SU-DHL-6 (cell line): ENCODE measurements at regions not wholly inside any gene's neighbourhood (a gene's known extent, or its start where the extent isn't known, plus 50 kb on each side); places are given as distances from the start of the nearest gene placed in this dataset.

Experiments
- H2AFZ ChIP-seq: fragments of 200-600 bp; sonication (generic); 2 replicates; pipeline ENCODE4 v1.6.1; 2014; ENCODE audit warnings: low read depth, mild to moderate bottlenecking, moderate library complexity, mixed read lengths, antibody characterized with exemption, low read length; ENCODE audit not compliant: severe bottlenecking
- H3F3A ChIP-seq: fragments of 200-600 bp; shearing (Covaris generic); 2 replicates; pipeline ENCODE4 v1.6.0; 2016; ENCODE audit warnings: antibody characterized with exemption, mild to moderate bottlenecking; ENCODE audit not compliant: insufficient read depth
- H3K27ac ChIP-seq: fragments of 200-600 bp; sonication (generic); 2 replicates; pipeline ENCODE4 v1.5.1; 2016; ENCODE audit warnings: low read depth, mild to moderate bottlenecking, low read length, moderate library complexity, mixed read lengths
- H3K27me3 ChIP-seq: fragments of 200-600 bp; sonication (generic), shearing (Covaris generic); 2 replicates; pipeline ENCODE4 v1.6.0; 2014; ENCODE audit warnings: mild to moderate bottlenecking, low read length
- H3K36me3 ChIP-seq: fragments of 200-600 bp; sonication (generic); 2 replicates; pipeline ENCODE4 v1.6.1; 2014; ENCODE audit warnings: mild to moderate bottlenecking, low read length, mixed read lengths
- H3K4me2 ChIP-seq: fragments of 300-600, 200-600 bp; shearing (Covaris generic), sonication (generic); 2 replicates; pipeline ENCODE4 v1.6.0; 2014; ENCODE audit warnings: low read length, low read depth, mild to moderate bottlenecking; ENCODE audit not compliant: poor library complexity, severe bottlenecking
- H3K4me3 ChIP-seq: fragments of 200-600 bp; sonication (generic); 2 replicates; pipeline ENCODE4 v1.5.1; 2014; ENCODE audit warnings: antibody characterized with exemption, low read length, mild to moderate bottlenecking, mixed read lengths; ENCODE audit not compliant: insufficient read depth, poor library complexity, severe bottlenecking
- H3K79me2 ChIP-seq: fragments of 200-600 bp; sonication (generic); 2 replicates; pipeline ENCODE4 v1.6.1; 2014; ENCODE audit warnings: mild to moderate bottlenecking, low read length, moderate library complexity; ENCODE audit not compliant: insufficient read depth
- H3K9ac ChIP-seq: fragments of 200-600 bp; sonication (generic); 2 replicates; pipeline ENCODE4 v1.7.0; 2014; ENCODE audit warnings: mild to moderate bottlenecking, low read length
- H3K9me2 ChIP-seq: fragments of 200-600 bp; sonication (generic); replicated peaks from 2 replicates; pipeline ENCODE4 v1.6.1; 2014; ENCODE audit warnings: low read length; ENCODE audit not compliant: insufficient read depth
- H3K9me3 ChIP-seq: fragments of 200-600 bp; sonication (generic); 2 replicates; pipeline ENCODE4 v1.6.1; 2014; ENCODE audit warnings: low read length, mixed read lengths; ENCODE audit not compliant: insufficient read depth
- H4K20me1 ChIP-seq: fragments of 200-600 bp; sonication (generic); 2 replicates; pipeline ENCODE4 v1.6.1; 2014; ENCODE audit warnings: low read depth, mild to moderate bottlenecking, antibody characterized with exemption, low read length, moderate library complexity, mixed read lengths
- CTCF ChIP-seq: fragments of 200-600 bp; sonication (generic); IDR thresholded peaks from one replicate; pipeline ENCODE4 v1.5.1; 2017; ENCODE audit warnings: antibody characterized with exemption, mild to moderate bottlenecking, low read length, moderate library complexity; ENCODE audit not compliant: insufficient read depth, poor library complexity, severe bottlenecking
- EZH2phosphoT487 ChIP-seq: fragments of 200-600 bp; sonication (generic), shearing (Covaris generic); conservative IDR thresholded peaks from 2 replicates; pipeline ENCODE4 v1.6.1; 2018; ENCODE audit warnings: mild to moderate bottlenecking, antibody characterized with exemption, low read length, moderate library complexity, mixed read lengths

- no peaks in the 10 kb centered on the region for H4K20me1 ChIP-seq
- no peak overlapping the region for H3K4me2 ChIP-seq
- no peaks in the 10 kb centered on the region for H3K36me3 ChIP-seq
- no peak overlapping the region for H2AFZ ChIP-seq
- no peak overlapping the region for H3K4me3 ChIP-seq
- H3K79me2 ChIP-seq: no peaks in the 10 kb centered on the region
- H3K9ac ChIP-seq: no peak overlapping the region
- no peaks in the 10 kb centered on the region for H3K9me3 ChIP-seq
- TF ChIP-seq CTCF: no peak
- no peak for TF ChIP-seq EZH2phosphoT487
- H3F3A ChIP-seq: no peaks in the 10 kb centered on the region
- no peaks in the 10 kb centered on the region for H3K9me2 ChIP-seq
- H3K27me3 ChIP-seq: no peaks in the 10 kb centered on the region
- H3K27ac ChIP-seq: no peak overlapping the region
Measured at GRCh38 chr2:100682536-100682935, 119.7 kb downstream of the PDCL3 start.

GRCh38 chr2:100683231-100683630, 120.4 kb downstream of the PDCL3 start:
- H3K4me2 ChIP-seq: no peak overlapping the region

GRCh38 chr2:100691846-100692245, 128.1 kb upstream of the NPAS2 start:
- H3K27me3 ChIP-seq: no peaks in the 10 kb centered on the region; the same call in 1 of the 2 replicates
- no peak overlapping the region for H3K4me2 ChIP-seq
- TF ChIP-seq CTCF (no peak), EZH2phosphoT487 (no peak)
- H3K27ac ChIP-seq: no peak overlapping the region
- H2AFZ ChIP-seq: no peak overlapping the region
- no peaks in the 10 kb centered on the region for H4K20me1 ChIP-seq
- H3K36me3 ChIP-seq: no peaks in the 10 kb centered on the region
- H3K9me3 ChIP-seq: no peaks in the 10 kb centered on the region
- no peak overlapping the region for H3K9ac ChIP-seq
- no peaks in the 10 kb centered on the region for H3K9me2 ChIP-seq
- H3F3A ChIP-seq: no peaks in the 10 kb centered on the region
- H3K79me2 ChIP-seq: no peaks in the 10 kb centered on the region
- H3K4me3 ChIP-seq: no peak overlapping the region

More at GRCh38 chr2:100683231-100683630, 120.4 kb downstream of the PDCL3 start:
- H3K36me3 ChIP-seq: no peaks in the 10 kb centered on the region
- H3K4me3 ChIP-seq: no peak overlapping the region
- no peaks in the 10 kb centered on the region for H3K9me2 ChIP-seq
- no peaks in the 10 kb centered on the region for H3K79me2 ChIP-seq
- no peaks in the 10 kb centered on the region for H4K20me1 ChIP-seq
- H3K9ac ChIP-seq: no peak overlapping the region
- no peaks in the 10 kb centered on the region for H3F3A ChIP-seq
- TF ChIP-seq CTCF: no peak
- no peak for TF ChIP-seq EZH2phosphoT487
- H3K27ac ChIP-seq: no peak overlapping the region
- no peaks in the 10 kb centered on the region for H3K9me3 ChIP-seq
- no peak overlapping the region for H2AFZ ChIP-seq
- H3K27me3 ChIP-seq: no peaks in the 10 kb centered on the region

- no peaks in the 10 kb centered on the region for H4K20me1 ChIP-seq
- H3K79me2 ChIP-seq: no peaks in the 10 kb centered on the region
- TF ChIP-seq EZH2phosphoT487 (no peak), CTCF (no peak)
- no peak overlapping the region for H3K27ac ChIP-seq
- H3K9ac ChIP-seq: no peak overlapping the region
- no peak overlapping the region for H2AFZ ChIP-seq
- H3K4me2 ChIP-seq: no peak overlapping the region
- no peaks in the 10 kb centered on the region; the same call in 1 of the 2 replicates for H3K27me3 ChIP-seq
- H3K9me2 ChIP-seq: no peaks in the 10 kb centered on the region
- no peak overlapping the region for H3K4me3 ChIP-seq
- H3K36me3 ChIP-seq: no peaks in the 10 kb centered on the region
- H3K9me3 ChIP-seq: no peaks in the 10 kb centered on the region
- no peaks in the 10 kb centered on the region for H3F3A ChIP-seq
Measured at GRCh38 chr2:100692381-100692780, 127.6 kb upstream of the NPAS2 start.
